ENCODE measurements at regions not wholly inside any gene's neighbourhood (a gene's known extent, or its start where the extent isn't known, plus 50 kb on each side); places are given as distances from the start of the nearest gene placed in this dataset.
"Not testable (repeated sequence)": the region's sequence is repeated elsewhere in the genome, so short reads cannot be mapped to it uniquely, and the experiment has no call there.

DNA sequence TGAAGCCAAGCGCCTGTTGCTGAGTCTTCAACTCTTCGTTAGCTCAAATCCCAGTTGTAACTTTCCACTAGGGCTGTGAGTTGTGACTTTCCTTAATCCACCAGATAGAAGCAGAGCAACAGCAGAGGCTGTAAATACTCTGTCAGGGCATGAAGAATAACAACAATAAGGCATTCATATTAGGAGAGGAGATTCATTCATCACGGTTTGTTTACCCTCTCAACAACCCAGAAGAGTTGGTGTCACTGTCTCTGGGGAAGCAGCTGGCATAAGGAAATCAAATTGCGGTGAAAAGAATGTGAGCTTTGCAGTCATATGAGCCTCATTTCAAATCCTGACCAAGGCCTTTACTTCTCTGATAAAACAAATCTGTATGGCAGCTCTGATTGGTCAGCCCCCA, 184.8 kb downstream of the SHQ1 start:
- Histone ChIP-seq H3K27ac (peak overlapping the region in 5 of 21 experiments; percentile 11 to 63 (median 47)), H3K4me3 (no peak overlapping the region)

DNA sequence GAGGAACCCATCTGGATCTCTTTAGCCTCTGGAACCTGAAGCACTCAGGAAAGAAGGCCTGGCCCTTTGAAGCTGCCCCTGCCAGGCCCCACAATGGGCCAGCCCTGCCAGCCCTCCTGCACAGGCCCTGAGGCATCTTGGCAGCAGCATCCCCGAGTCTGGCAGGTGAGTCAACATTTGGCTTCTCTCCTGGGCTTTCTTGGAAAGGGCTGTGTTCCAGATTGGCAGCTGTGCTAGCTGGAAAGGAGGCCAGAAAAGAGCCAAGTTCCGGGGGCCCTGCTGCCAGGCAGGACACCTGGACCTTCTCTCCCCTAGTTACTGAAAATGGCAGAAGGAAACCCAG, 187.2 kb downstream of the SHQ1 start:
- H3K27ac ChIP-seq: peak overlapping the region in 1 of 21 experiments; percentile 62
- no peak overlapping the region for H3K4me3 ChIP-seq

DNA sequence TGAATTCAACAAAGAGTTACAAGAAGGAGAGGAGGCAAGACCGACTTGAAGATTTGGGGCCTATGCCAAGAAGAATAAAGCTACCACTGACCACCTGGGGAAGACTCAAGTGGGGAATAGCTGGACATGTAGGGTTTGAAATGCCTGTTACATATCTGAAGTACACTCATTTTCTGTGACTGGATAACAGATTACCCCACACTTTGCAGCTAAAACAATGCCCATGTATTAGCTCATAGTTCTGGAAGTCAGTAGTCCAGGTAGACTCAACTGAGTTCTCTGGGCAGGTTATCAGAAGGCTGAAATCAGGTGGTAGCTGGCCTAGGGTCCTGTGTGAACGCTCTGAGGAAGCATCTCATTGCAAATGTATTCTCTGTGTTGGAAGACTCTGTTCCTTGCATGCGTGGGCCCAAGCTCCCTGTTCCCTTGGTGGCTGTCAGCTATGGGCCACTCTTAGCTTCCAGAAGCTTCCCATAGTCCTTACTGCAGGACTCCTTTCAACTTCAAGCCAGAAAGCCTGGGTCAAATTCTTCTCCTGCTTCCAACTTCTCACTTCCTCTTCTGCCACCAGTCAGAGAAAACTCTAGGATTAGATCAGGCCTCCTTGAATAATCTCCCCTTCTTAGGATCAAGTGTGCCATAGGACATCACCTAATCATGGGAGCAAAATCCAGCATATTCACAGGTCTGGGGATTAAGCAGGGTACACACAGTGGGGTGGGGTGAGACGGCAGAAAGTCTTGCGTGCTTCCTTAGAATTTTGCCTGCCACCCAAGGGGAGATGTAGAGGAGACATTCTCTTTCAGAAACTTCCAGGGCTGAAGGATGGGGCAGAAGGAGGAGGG, 187.8 kb downstream of the SHQ1 start:
- no peak overlapping the region for H3K4me3 ChIP-seq
- H3K27ac ChIP-seq: peak overlapping the region in 1 of 21 experiments; percentile 62

DNA sequence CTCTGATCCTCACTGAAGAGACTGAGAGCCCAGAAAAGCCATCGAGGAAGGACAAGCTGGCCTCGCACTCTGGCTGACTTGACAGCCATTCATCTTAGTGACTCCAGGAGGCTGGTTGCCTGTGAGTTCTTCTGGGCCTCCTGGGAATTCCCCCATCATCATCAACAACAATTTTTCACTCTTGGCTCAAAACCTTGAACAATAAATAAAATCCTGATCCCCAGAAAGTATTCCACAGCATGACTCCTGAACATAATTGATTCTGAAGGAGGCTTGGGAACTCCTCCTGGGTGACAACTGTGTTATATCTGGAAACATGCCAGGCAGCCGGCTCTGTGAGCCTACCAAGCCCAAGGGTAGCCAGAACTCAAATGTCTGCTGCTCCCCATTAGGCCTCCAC, 188.6 kb downstream of the SHQ1 start:
- Histone ChIP-seq H3K4me3 (no peak overlapping the region), H3K27ac (peak overlapping the region in 1 of 21 experiments; percentile 62)

DNA sequence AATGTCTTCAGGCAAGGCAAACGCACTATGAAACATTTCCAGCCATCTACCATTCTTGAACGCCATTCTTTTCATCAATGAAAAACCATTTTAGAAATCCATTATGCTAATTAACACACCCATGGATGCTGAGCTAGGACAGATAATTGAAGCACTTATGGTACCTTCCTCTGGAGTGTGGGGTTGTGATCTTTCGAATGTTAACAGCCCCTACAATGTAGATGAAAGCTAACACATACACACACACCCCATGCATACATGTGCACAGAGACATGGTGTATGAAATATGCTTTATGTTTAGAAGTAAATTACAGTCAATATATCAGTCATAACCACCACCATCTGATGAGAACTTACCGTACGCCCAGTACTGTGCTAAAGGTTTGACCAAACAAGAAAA, 189.1 kb downstream of the SHQ1 start:
- no peak overlapping the region for H3K4me3 ChIP-seq
- H3K27ac ChIP-seq: no peak overlapping the region

DNA sequence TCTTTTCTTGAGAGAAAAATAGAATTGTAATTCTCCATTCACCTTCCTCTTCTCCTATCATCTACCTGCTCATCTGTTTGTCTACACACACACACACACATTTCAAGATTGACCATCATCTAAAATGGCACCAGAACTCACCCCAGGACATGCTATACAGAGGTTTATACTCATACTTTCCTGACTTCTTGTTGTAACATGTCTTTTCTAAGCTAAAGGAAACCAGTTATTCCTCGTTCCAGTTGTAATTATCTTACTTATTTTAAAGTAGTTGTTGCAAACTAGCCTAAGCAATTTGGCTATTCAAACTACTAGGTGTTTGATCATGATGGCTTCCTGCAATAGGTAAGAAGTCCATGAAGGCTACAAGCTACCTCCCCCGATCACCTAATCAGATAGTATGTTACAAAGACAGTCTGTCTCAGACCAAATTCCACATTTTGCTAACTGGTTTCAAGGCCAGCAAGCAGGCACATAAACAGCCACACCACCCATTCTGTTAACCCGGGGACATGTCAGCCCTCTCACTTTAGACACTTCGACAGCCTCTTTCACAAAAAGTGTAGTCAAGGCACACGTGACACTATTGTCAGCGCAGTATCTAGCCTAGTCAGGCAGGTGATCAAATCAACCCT, 189.7 kb downstream of the SHQ1 start:
- Histone ChIP-seq H3K4me3 (no peak overlapping the region), H3K27ac (no peak overlapping the region)

DNA sequence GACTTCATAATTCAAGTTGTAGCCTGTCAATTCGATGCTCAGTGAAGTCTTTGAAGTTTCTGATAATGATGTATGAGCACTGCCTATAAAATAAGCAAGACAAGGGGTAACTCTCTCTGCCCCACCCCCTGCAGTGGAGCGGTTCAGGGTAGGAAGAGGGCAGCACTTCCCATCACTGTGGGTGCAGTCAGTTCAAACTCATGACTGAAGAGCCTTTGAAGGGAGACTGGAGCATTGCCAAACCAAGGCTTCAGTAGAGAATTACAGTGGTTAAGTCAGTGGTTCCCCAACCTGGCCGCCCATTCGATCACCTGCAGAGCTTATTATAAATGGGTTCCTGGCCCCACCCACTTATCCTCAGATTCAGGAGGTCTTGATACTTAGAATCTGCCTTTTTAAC, 190.6 kb downstream of the SHQ1 start:
- H3K27ac ChIP-seq: no peak overlapping the region

DNA sequence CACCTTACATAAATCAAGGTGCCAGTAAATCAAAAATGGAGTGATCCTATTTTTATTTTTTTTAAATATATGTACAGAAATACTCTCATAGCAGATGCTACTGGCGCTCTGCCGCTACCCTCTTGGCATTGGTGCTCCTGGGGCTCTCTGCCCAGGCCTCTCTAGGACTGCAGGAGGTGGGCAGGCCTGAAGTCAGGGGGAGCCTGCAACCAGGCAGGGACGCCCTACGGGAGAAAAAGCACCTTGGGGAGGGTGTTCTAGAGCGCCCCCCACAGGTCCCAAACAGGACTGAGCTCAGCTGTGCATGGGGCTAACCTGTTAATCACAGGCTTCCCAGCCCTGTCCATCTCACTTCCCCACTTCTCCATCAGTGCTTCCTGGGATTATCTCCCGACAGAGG, 192.5 kb downstream of the SHQ1 start:
- Histone ChIP-seq H3K4me3 (no peak overlapping the region), H3K27ac (no peak overlapping the region)

More for the DNA sequence above, 190.6 kb downstream of the SHQ1 start:
- no peak overlapping the region for H3K4me3 ChIP-seq

DNA sequence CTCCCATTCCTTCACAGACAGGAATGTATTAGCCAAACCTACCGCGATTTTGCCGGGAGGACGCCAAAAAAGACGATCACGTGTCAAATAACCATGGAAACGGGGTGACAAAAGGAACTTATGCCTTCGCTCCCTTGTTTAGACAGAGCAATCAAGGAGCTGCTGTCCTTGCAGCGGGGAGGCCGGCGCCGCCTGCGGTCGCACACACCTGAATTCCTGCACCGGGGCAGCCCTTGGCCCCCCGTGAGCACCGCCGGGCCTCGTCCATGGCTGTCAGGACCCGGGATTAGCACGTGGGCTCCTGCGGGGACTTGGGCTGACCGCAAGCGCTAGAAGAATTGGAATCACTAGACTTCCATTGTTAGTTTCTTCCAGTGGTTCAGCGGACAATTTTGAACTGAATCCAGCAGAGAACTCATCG, 193.1 kb downstream of the SHQ1 start:
- Histone ChIP-seq H3K27ac (no peak overlapping the region), H3K4me3 (no peak overlapping the region)

DNA sequence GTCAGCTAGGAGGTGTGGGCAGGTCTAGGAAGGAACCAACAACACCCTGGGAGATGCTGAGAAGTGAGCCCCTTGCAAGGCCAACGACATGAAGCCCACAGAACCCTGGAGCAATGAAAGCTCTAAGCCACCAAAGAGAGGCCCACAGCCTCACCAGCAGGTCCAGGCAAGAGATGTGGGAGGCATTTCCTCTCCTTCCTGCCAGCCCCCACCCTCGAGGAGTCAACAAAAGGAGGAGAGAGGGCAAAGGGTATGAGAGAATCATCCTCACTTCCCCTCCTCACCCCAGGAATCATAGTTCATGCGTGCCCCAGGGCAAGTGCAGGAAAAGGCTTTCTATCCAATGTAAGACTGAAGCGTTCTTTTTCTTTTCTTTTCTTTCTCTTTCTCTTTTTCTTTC, 195.8 kb downstream of the SHQ1 start:
- H3K4me3 ChIP-seq: no peak overlapping the region

DNA sequence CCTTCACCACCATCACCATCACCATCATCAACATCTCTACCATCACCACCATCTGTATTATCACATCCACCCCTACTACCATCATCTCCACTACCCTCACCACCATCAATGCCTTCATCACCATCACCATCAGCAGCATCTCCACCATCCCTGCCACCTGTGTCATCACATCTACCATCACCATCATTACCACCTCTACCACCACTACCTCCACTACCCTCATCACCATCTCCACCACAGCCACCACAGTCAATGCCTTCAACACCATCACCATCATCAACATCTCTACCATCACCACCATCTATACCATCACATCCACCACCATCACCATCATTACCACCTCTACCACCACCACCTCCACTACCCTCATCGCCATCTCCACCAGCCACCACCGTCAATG, 196.7 kb downstream of the SHQ1 start:
- Histone ChIP-seq H3K4me3 (no peak overlapping the region), H3K27ac (no peak overlapping the region)

More for the DNA sequence above, 195.8 kb downstream of the SHQ1 start:
- H3K27ac ChIP-seq: no peak overlapping the region

DNA sequence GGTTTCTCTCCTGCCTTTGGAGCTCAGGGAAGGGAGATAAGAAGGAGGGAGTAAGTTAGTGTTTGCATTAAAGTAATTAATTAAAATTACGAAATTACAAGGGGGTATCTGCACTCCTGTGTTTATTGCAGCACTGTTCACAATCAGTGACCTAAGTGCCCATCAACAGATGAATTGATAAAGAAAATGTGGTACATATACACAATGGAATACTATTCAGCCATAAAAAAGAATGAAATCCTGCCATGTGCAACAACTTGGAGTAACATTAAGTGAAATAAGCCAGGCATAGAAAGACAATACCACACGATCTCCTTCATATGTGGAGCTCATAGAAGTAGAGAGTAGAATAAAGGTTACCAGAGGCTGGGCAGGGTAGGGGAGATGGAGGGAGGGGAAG, 202.0 kb downstream of the SHQ1 start:
- H3K4me3 ChIP-seq: no peak overlapping the region
- H3K27ac ChIP-seq: no peak overlapping the region

DNA sequence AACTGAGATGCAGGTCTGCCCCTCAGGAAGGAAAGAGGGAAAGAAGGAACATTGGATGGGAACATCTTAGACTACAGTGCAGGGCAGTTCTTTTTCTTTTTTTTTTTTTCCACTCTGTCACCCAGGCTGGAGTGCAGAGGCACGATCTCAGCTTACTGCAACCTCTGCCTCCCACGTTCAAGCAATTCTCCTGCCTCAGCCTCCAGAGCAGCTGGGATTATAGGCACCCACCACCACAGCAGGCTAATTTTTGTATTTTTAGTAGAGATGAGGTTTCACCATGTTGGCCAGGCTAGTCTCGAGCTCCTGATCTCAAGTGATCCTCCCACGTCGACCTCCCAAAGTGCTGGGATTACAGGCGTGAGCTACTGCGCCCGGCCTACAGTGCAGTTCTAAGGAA, 204.6 kb downstream of the SHQ1 start:
- not testable (repeated sequence) for H3K4me3 ChIP-seq, H3K27ac ChIP-seq

DNA sequence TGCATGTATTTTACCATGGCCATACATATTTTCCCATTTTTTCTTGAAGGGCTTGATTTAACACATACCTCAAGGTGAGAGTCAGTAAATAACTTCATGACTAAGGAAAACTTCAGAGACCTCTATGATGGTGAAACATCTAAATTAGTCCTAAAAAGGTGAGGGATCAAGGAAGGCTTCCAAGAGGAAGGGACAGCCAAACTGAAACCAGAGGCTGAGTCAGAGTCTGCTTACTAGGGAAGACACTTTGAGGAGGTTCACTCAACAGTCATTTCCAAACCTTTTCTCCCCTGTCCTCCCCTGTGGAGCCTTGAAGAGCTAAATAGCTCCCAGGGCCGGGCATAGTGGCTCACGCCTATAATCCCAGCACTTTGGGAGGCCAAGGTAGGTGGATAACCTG, 206.6 kb downstream of the SHQ1 start:
- Histone ChIP-seq H3K4me3 (no peak overlapping the region), H3K27ac (no peak overlapping the region)

DNA sequence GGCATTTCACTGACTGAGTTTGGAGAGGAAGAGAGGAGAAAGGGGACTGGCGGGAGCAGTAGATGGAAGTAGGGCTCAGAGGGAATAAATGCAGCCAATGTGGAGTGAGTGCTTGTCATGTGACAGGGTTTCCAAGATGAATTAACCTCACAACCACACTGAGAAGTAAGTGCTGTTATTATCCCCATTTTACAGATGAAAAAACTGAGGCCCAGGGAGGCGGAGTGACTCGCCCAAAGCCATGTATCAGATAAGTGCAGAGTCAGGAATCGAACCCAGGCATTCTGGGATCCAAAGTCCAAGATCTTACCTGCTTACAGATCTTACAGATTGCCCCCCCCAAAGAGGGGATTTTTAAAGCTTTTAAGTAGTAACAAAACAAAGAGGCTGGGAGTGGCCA, 207.2 kb downstream of the SHQ1 start:
- H3K27ac ChIP-seq: no peak overlapping the region

DNA sequence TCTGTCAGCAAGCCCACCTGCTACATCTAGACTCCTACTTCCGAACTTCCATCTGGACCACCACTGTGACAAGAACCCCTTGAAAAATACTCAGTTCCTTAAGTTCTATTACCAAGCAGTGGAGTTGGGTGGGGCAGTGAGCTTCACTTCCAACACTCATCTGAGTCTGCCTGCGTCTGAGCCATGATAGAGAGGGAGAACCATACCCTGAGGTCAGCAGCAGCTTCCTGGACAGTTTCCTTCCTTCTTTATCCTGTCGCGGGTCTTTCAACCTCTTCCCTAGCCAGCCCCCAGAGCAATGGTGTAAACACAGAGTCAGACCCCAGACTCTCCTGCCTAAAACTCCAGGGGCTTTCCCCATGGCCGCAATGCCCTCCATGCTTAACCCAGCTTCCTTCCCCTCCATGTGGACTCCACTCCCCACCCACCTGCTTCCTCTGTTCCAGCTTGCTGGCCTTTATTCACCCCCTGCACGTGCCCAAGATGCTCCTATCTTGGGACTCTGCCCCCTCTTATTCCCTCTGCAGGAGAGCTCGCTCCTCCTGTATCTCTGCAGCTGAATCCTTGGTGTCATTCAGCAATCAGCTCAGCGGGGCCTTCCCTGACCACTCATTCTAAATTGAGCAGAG, 211.2 kb downstream of the SHQ1 start:
- no peak overlapping the region for H3K4me3 ChIP-seq
- H3K27ac ChIP-seq: no peak overlapping the region

More for the DNA sequence above, 207.2 kb downstream of the SHQ1 start:
- no peak overlapping the region for H3K4me3 ChIP-seq

DNA sequence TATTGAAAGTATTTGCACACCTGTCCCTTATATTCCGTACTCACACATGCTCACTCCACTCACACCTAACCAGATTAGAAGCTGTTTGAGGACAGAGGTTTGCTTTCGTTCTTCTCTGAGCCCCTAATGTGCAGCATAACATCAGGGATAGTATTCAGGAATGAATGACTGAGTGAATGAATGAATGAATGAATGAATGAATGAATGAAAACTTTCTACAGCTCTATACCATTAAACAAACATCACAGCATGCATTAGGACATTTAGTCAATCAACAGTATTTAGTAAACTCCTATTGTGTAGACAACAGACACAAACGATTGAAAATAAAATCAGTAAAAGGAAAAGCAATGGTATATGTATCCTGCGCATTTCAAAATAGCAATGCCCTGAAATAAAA, 212.7 kb downstream of the SHQ1 start:
- H3K27ac ChIP-seq: no peak overlapping the region
- no peak overlapping the region for H3K4me3 ChIP-seq

DNA sequence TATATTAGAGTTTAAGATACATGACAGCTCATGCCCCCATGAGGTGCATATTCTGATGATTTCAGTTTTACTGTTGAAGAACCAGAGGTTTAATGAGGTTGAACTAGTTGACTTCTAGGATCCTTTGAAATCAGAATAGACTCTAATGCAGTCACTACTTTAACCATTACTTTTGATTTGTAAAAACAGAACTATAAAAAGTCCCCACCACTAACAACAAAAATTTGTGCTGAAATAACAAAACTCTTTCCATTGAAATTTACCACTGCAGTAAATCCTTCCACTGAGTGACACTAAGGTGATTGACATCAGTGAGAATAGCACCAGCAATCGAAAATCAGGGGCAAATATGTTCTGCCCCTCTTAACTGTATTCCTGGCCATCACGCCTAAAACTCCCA, 214.1 kb downstream of the SHQ1 start:
- Histone ChIP-seq H3K4me3 (no peak overlapping the region), H3K27ac (no peak overlapping the region)

DNA sequence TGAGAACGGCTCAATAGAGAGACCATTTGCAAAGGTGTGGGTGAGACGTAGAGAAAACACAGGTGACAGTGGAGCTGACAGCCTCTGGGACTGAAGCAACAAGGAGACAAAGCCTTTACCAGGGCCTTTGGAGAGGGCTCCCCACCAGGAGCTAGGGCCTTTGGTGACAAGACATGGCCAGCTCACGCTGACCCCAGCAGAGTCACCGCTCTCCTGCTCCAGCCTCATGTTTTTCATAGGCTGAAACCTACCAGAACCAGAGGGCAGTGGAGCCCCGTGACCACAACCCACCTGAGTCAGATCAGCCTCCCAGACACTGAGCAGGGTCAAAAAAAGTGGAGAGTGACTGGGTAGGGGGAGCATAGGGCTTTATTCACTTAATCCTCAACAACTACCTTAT, 214.7 kb downstream of the SHQ1 start:
- Histone ChIP-seq H3K4me3 (no peak overlapping the region), H3K27ac (no peak overlapping the region)

DNA sequence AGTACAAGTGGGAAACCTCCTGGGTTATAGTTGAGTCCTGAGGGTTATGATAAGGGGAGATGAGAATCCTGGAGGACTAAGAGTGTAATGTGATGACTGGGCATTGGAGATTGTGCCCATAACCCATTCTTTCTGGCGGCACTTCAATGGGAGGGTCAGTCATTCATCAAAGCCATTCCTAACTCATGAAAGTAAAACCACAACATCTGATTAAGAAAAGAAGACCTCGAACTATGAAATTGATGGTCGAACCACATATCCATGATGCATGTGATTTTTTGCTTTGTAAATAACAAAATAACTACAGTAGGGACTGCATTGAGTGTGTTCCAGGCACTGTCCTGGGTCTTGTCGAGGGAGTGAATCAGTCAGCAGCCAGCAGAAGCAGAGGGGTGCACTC, 215.1 kb downstream of the SHQ1 start:
- no peak overlapping the region for H3K27ac ChIP-seq
- H3K4me3 ChIP-seq: no peak overlapping the region

DNA sequence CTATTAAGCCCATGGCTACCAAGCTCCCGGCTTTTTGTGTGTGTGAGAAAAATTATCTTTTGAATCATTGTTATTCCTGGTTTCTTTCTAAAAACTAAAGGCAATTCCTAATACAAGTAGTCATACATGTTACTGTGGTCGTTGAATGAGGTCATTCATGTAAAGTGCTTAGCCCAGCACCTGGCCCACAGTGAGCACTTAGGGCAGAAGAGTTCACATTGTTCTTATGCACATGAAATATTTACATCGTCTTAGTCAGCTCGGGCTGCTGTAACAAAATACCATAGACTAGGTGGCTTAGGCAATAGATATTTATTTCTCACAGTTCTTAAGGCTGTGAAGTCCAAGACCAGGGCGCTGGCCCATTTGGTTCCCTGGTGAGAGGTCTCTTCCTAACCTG, 216.1 kb downstream of the SHQ1 start:
- H3K27ac ChIP-seq: no peak overlapping the region
- H3K4me3 ChIP-seq: no peak overlapping the region
